KOPT-K1 (cell line): ENCODE measurements at regions not wholly inside any gene's neighbourhood (a gene's known extent, or its start where the extent isn't known, plus 50 kb on each side); places are given as distances from the start of the nearest gene placed in this dataset.

ENCODE experiments used
- H3K27ac ChIP-seq: fragments of 200-600 bp; sonication (generic); 2 replicates; pipeline ENCODE4 v1.5.1; 2016; ENCODE audit warnings: antibody characterized with exemption, mild to moderate bottlenecking, low read depth, low read length; ENCODE audit not compliant: poor library complexity, severe bottlenecking
- H3K36me3 ChIP-seq: fragments of 200-600 bp; sonication (generic); 2 replicates; pipeline ENCODE4 v1.5.1; 2017; ENCODE audit warnings: antibody characterized with exemption, mild to moderate bottlenecking, low read length, moderate library complexity; ENCODE audit not compliant: insufficient read depth
- H3K9me3 ChIP-seq: fragments of 200-600 bp; sonication (generic); 2 replicates; pipeline ENCODE4 v1.5.1; 2017; ENCODE audit warnings: antibody characterized with exemption, low read length, mild to moderate bottlenecking; ENCODE audit not compliant: insufficient read depth, poor library complexity, severe bottlenecking

- no peaks in the 10 kb centered on the region for H3K9me3 ChIP-seq
- H3K27ac ChIP-seq = no peak overlapping the region
- H3K36me3 ChIP-seq = no peaks in the 10 kb centered on the region
Measured at GRCh38 chr2:65628156-65628555, 195.8 kb upstream of the SPRED2 start.

GRCh38 chr2:65626831-65627230 is 194.4 kb upstream of the SPRED2 start:
- H3K9me3 ChIP-seq = no peaks in the 10 kb centered on the region
- no peaks in the 10 kb centered on the region for H3K36me3 ChIP-seq
- no peak overlapping the region for H3K27ac ChIP-seq

- H3K36me3 ChIP-seq = no peaks in the 10 kb centered on the region
- no peaks in the 10 kb centered on the region for H3K9me3 ChIP-seq
- no peak overlapping the region for H3K27ac ChIP-seq
Measured at GRCh38 chr2:65625982-65626381, 193.6 kb upstream of the SPRED2 start.

DNA sequence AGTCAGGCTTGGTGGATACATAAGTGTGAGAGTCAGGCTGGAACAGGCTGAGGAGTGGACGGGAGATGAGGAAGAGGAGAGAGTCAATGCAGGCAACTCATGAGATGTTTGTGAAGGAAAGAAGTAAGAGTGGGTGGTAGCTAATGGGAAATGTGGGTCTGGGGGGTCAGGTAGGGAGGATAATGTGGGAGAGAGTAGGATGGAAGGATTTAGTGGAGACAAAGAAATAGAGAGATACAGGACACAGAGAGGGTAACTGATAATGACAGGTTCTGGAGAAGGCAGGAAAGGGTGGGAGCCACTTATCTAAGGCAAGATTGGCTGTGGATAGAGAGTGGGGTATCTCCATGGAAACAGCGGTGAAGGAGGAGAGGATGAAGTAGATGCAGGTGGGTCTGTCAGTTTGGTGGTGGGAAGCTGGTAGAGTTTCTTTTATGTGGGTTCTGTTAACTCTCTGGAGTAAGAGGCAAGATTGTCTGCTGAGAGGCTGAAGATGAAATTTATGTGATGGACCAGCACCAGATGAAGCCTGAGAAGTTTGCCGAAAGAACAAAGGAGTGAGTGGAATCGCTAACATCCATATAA is 190.6 kb upstream of the SPRED2 start:
- peak overlapping the region; percentile 27 for H3K27ac ChIP-seq
- H3K36me3 ChIP-seq = no peaks in the 10 kb centered on the region
- no peaks in the 10 kb centered on the region for H3K9me3 ChIP-seq

- H3K36me3 ChIP-seq = no peaks in the 10 kb centered on the region
- H3K9me3 ChIP-seq = no peaks in the 10 kb centered on the region
- peak overlapping the region; percentile 27 for H3K27ac ChIP-seq
Measured at GRCh38 chr2:65622499-65622898, 190.1 kb upstream of the SPRED2 start.

DNA sequence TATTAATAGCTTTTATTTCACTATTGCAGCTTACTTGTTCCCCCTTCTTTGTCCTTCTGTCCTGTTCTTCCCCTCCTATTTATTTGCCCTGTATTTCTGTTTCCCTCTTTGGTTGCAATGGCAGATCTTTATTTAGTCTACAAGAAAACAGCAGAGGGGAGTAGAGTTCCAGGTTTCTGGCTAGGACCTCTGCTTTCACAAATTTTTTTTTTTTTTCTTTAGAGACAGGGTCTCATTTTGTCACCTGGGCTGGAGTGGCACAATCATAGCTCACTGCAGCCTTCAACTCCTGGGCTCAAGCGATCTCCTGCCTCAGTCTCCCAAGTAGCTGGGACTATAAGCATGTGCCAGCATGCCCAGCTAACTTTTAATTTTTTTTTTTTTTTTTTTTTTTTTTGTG is 188.1 kb upstream of the SPRED2 start:
- no peaks in the 10 kb centered on the region for H3K36me3 ChIP-seq
- no peaks in the 10 kb centered on the region for H3K9me3 ChIP-seq
- H3K27ac ChIP-seq = no peak overlapping the region

DNA sequence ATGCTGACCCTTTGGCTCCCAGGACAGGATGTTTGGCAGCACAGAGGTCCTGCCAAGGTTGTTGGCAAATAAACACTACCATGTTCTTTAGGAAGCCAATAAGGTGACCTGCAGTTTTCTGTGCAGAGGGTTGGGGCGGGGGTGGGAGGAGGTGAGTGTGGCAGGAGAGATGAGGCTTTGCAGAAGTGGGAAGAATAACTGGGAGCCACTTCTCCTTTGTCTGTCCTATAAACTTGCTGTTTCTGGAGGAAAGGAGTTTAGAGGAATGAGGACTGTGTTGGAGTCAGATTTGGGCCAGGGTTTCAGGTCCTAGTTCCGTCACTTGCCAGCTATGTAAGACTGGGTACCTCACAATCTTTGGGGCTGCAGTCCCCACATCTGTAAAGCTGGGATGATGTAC is 187.6 kb upstream of the SPRED2 start:
- Histone ChIP-seq H3K9me3 (no peaks in the 10 kb centered on the region), H3K36me3 (no peaks in the 10 kb centered on the region), H3K27ac (no peak overlapping the region)

GRCh38 chr2:65615602-65616001 is 183.2 kb upstream of the SPRED2 start:
- Histone ChIP-seq H3K9me3 (no peaks in the 10 kb centered on the region), H3K36me3 (no peaks in the 10 kb centered on the region), H3K27ac (no peak overlapping the region)

DNA sequence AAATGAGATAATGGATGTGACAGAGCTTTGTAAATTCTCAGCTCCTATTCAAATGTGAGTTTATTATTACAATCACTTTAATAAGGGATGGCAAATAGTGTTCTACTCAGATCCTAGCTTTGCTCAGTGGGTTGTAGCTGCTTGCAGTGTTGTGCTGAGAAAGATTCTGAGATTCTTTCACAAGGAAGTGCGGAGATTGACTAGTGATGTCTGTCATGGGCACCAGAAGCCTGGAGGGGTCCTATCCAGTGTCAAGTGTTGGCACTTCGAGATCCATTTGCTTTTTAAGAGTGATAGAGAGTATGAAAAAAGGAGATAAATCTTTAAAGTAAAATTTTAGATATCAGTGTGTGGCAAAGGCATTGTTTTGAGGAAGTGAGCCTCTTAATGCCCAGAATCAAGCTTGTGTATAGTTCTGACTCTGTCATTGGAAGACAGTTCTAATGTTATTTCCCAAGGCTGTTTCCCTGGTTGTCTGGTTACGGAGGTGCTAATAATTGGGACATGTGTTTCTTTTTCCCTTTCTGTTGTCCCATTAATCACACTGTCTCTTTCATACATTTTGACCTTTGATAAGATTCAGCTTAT is 181.7 kb upstream of the SPRED2 start:
- H3K36me3 ChIP-seq = no peaks in the 10 kb centered on the region
- no peak overlapping the region for H3K27ac ChIP-seq
- no peaks in the 10 kb centered on the region for H3K9me3 ChIP-seq

GRCh38 chr2:65611488-65611887 is 179.1 kb upstream of the SPRED2 start:
- H3K36me3 ChIP-seq = no peaks in the 10 kb centered on the region

GRCh38 chr2:65608916-65609315 is 176.5 kb upstream of the SPRED2 start:
- no peaks in the 10 kb centered on the region for H3K9me3 ChIP-seq
- no peak overlapping the region for H3K27ac ChIP-seq
- no peaks in the 10 kb centered on the region for H3K36me3 ChIP-seq

More at GRCh38 chr2:65611488-65611887, 179.1 kb upstream of the SPRED2 start:
- no peaks in the 10 kb centered on the region for H3K9me3 ChIP-seq
- H3K27ac ChIP-seq = no peak overlapping the region

GRCh38 chr2:65608466-65608865 is 176.1 kb upstream of the SPRED2 start:
- no peaks in the 10 kb centered on the region for H3K36me3 ChIP-seq
- H3K9me3 ChIP-seq = no peaks in the 10 kb centered on the region
- H3K27ac ChIP-seq = no peak overlapping the region

DNA sequence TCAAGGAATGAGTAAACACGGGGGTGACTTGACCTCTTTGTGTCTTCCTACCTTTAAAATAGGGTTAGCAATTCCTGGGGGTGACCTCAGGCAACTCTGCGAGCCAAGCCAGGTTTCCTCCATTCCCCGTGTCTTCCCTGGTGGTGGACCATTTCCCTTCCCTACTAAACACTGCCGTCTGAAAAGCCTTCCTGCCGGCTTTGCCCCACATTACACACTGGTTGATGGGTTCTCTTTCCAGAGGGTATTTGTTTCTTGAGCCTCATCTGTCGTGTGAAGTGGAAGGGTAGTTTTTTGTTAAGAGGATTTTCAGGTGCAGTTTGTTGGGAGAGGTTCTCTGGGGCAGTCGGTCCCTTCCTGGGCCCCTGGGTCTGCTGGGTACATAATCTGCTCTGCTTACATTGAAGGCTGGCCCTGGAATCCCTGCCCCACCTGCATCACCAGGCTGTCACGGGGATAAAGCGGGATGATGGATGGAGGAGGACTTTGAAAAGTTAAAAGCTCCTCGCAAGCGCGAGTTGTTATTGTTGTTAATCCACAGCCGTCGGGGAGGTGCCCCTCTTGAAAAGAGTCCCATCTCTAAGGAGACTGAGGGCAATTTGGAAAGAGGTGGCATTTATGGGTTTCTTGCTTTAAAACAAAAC is 175.4 kb upstream of the SPRED2 start:
- Histone ChIP-seq H3K27ac (no peak overlapping the region), H3K36me3 (no peaks in the 10 kb centered on the region), H3K9me3 (no peaks in the 10 kb centered on the region)

GRCh38 chr2:65605743-65606058 is 173.3 kb upstream of the SPRED2 start:
- Histone ChIP-seq H3K9me3 (no peaks in the 10 kb centered on the region), H3K27ac (no peak overlapping the region), H3K36me3 (no peaks in the 10 kb centered on the region)

GRCh38 chr2:65605058-65605742 is 172.8 kb upstream of the SPRED2 start:
- Histone ChIP-seq H3K36me3 (no peaks in the 10 kb centered on the region), H3K9me3 (no peaks in the 10 kb centered on the region), H3K27ac (no peak overlapping the region)

GRCh38 chr2:65604246-65604645 is 171.8 kb upstream of the SPRED2 start:
- H3K9me3 ChIP-seq = no peaks in the 10 kb centered on the region
- no peaks in the 10 kb centered on the region for H3K36me3 ChIP-seq
- no peak overlapping the region for H3K27ac ChIP-seq
